ENCODE measurements at regions not wholly inside any gene's neighbourhood (a gene's known extent, or its start where the extent isn't known, plus 50 kb on each side); places are given as distances from the start of the nearest gene placed in this dataset.
A peak's percentile ranks its signal among the peaks of the same experiment; 100 is the strongest.

DNA sequence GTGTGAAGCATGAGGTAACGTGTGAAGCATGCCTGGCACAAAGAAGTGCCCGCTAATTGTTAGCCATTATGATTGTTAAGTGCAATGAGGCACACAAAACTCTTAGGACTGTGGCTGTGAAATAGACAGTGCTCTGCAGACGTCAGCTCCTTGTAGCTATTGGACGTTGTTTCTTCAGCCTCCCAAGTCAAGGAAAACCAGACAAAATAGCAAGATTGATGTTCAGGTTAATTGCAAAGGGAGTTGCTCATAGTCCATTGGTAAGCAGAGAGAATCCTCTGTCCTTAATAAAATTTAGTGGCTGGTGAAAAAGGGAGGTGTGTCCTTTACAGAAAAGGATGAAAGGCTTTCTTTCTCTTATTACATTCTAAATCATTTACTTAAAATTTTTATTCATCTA is 54.6 kb upstream of the MBP start:
- Mint-ChIP-seq H3K4me3 (no peak overlapping the region), H3K27ac (no peak overlapping the region), H3K27me3 (no peaks in the 10 kb centered on the region), H3K9me3 (ENCODE audit: low read depth) (peaks cover 3% of the 10 kb centered on the region), H3K36me3 (ENCODE audit: low read depth) (no peaks in the 10 kb centered on the region), H3K4me1 (no peaks in the 10 kb centered on the region)
- DNase-seq (no peak), ATAC-seq (no peak)
- ChIA-PET CTCF (no interaction called here), POLR2A (no interaction called here)
- intact Hi-C loops (cut with DNase I, micrococcal nuclease) = no loop called here

DNA sequence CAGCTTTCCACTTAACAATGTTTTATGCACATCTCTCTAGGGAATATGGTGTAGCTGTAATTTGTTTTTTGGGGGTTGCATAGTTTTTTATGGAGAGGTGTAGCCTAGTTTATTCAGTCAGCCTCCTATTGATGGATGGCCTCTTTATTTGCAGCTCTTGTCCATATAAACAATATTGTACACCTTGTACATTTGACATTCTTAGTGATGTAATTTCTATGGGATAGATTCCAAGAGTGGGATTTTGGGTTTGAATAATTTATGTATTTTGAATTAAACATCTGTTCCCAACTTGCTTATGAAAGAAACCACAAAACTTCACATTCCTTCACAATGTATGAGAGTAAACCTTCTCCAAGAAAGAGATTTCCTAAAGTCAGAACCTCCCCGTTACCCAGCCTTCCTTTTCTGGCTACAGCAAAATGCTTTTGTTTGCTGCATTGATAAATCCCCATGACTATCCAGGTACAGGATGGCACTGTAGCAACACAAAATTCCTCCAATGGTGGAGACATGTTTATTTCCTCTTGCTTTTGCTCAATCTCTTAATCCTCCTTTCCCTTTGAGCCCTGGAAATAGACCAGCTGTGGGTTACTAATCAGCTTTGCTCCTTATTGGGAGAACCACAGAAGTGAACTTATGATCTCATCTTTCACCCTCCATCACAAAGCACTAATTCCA is 58.4 kb upstream of the GALR1 start:
- ATAC-seq (no peak), DNase-seq (no peak)
- H3K27ac Mint-ChIP-seq = no peak overlapping the region
- H3K4me3 Mint-ChIP-seq = no peak overlapping the region
- H3K36me3 Mint-ChIP-seq (ENCODE audit: low read depth) = no peaks in the 10 kb centered on the region
- ChIA-PET CTCF (no interaction called here), POLR2A (no interaction called here)
- peaks cover under 1% of the 10 kb centered on the region for H3K9me3 Mint-ChIP-seq (ENCODE audit: low read depth)
- no peaks in the 10 kb centered on the region for H3K4me1 Mint-ChIP-seq
- no peaks in the 10 kb centered on the region for H3K27me3 Mint-ChIP-seq
- intact Hi-C loops (cut with DNase I, micrococcal nuclease) = no loop called here

DNA sequence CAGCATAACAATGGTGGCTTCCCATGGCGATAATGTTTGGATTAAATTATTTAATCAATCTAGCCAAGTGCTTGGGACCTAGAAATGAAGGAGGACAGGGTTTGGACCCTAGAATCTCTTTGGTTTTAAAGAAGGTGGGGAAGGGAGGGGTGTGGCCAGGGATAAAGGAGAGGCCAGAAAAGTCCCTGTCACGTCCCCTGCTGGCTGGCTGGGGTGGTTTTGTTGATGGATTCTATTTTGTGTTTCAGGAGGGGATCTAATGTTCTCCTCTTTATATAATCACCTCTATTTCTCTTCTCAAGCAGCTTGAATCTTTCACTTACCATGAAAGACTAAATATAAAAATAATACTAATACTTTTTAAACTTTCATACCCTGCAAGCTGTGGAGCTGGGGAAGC is 52.6 kb upstream of the GALR1 start:
- Mint-ChIP-seq H3K4me3 (no peak overlapping the region), H3K9me3 (ENCODE audit: low read depth) (no peaks in the 10 kb centered on the region), H3K27me3 (peaks cover 1% of the 10 kb centered on the region), H3K4me1 (peaks cover 15% of the 10 kb centered on the region), H3K36me3 (ENCODE audit: low read depth) (no peaks in the 10 kb centered on the region), H3K27ac (no peak overlapping the region)
- CTCF ChIA-PET = interaction anchor here (1.3 kb wide), 1 partner anchor 197 kb away, joined by 4 read pairs; no protein-coding TSS in a partner anchor
- DNase-seq (no peak), ATAC-seq (no peak)
- intact Hi-C loops (cut with DNase I, micrococcal nuclease) = no loop called here
- POLR2A ChIA-PET = no interaction called here

DNA sequence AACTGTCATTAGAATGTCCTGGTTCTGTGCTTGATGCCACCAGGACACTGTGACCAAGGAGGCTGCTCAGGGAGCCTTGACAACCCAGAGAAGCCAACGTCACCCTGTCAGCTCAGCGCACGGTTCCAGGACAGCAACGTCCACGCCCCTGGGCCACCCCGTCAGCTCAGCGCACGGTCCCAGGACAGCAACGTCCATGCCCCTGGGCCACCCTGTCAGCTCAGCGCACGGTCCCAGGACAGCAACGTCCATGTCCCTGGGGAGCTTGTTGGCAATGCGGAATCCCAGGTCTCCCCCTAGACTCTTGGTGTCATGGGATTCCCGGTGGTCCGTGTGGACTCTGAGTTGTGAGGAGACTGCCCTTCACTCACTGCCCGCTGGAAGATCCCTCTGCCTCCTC is 51.0 kb upstream of the GALR1 start:
- no peak for ATAC-seq
- CTCF ChIA-PET = interaction anchor here (0.8 to 1.6 kb wide), 2 partner anchors 13 to 99 kb away, joined by 3 to 5 read pairs; no protein-coding TSS in a partner anchor
- Mint-ChIP-seq H3K4me1 (peaks cover 15% of the 10 kb centered on the region), H3K9me3 (ENCODE audit: low read depth) (no peaks in the 10 kb centered on the region), H3K27me3 (peaks cover 1% of the 10 kb centered on the region), H3K4me3 (no peak overlapping the region), H3K36me3 (ENCODE audit: low read depth) (no peaks in the 10 kb centered on the region), H3K27ac (no peak overlapping the region)
- no peak for DNase-seq
- POLR2A ChIA-PET = no interaction called here
- intact Hi-C loops (cut with DNase I, micrococcal nuclease) = no loop called here

DNA sequence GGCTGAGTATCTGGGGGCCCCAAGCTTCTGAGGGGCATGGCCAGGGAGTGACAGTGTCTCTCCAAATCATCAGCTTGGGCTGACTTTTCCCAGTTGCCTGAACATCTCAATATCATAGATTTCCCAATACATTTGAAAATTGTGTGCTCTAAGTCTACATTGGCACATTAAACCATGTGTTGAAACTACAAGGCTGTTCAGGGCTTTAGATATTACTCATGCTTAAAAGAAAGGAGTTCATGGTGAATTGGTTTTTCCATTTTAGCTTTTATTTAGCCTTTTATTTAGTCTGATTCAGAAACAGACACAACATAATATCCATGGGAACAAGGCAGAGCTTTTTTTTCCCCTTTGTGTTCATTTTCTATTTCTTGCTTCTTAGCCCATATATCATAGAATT is 49.9 kb upstream of the GALR1 start:
- no peak overlapping the region for H3K27ac Mint-ChIP-seq
- POLR2A ChIA-PET = no interaction called here
- H3K4me1 Mint-ChIP-seq = peaks cover 15% of the 10 kb centered on the region
- ATAC-seq = peak; percentile 69
- no peaks in the 10 kb centered on the region for H3K9me3 Mint-ChIP-seq (ENCODE audit: low read depth)
- peaks cover 1% of the 10 kb centered on the region for H3K27me3 Mint-ChIP-seq
- H3K4me3 Mint-ChIP-seq = no peak overlapping the region
- intact Hi-C loops (cut with DNase I, micrococcal nuclease) = no loop called here
- CTCF ChIA-PET = interaction anchor here (0.6 to 1.6 kb wide), 2 partner anchors 12 to 144 kb away, joined by 4 to 5 read pairs; no protein-coding TSS in a partner anchor
- no peak for DNase-seq
- no peaks in the 10 kb centered on the region for H3K36me3 Mint-ChIP-seq (ENCODE audit: low read depth)

Measured in activated CD4-positive, alpha-beta T cell treated with anti-CD3 and anti-CD28 coated beads for 36 hours (primary cell).